ENCODE measurements at regions not wholly inside any gene's neighbourhood (a gene's known extent, or its start where the extent isn't known, plus 50 kb on each side); places are given as distances from the start of the nearest gene placed in this dataset.

DNA sequence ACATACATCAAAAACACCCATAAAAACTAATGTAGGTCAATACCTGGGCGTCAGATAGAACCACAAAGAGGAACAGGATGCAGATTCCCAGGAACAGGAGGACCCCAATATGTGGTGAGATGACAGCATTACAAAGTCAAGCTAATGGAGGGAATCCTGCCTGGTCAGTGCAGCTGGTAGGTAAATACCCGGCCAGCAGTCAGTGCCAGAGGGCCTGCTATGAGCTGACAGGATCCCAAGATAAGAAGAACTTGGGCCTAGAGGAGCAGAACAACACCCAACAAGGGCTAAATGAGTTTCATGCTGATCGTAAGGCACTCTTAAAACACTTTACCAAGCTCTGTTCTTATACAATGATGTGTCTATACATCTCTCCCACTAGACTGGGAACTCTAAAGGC lies 61.2 kb upstream of the KCNMB2 start:
- H3K4me3 ChIP-seq (ENCODE audit: low read length in 3 of 3) = no peak overlapping the region
- no peaks in the 10 kb centered on the region for H3K9me3 ChIP-seq (ENCODE audit: control insufficient read depth in 3 of 3, low read length in 3 of 3)
- no peaks in the 10 kb centered on the region for H3K4me1 ChIP-seq (ENCODE audit: control insufficient read depth in 3 of 3, insufficient read depth in 3 of 3, low read length in 3 of 3)
- H3K27ac ChIP-seq (ENCODE audit: low read depth, low read length) = no peak overlapping the region
- no peaks in the 10 kb centered on the region for H3K27me3 ChIP-seq (ENCODE audit: control insufficient read depth in 3 of 3, insufficient read depth in 3 of 3, low read length in 3 of 3)
- H3K36me3 ChIP-seq (ENCODE audit: control insufficient read depth in 3 of 3, insufficient read depth in 3 of 3, low read length in 3 of 3) = no peaks in the 10 kb centered on the region
- no peak overlapping the region for H3K9ac ChIP-seq (ENCODE audit: low read depth in 1 of 3, low read length in 3 of 3)

DNA sequence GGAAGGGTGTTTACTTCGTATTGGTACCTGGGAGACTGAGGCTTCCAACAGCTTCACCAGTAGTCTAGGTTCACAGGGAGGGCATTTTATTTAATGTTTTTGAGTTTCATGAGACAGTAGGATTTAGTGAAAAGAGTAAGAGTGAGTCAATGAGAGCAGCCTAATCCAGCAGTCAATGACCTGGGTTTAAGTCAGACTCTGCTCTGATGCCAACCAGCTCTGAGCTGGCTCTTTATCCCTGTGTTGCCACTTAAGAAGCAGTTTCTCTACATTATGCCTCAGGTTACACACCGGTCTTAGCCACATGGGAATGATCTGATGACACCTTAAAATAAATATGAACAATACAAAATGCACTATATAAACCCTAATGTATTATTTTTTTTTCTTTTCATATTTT lies 59.4 kb upstream of the KCNMB2 start:
- Histone ChIP-seq H3K4me1 (ENCODE audit: control insufficient read depth in 3 of 3, insufficient read depth in 3 of 3, low read length in 3 of 3) (no peaks in the 10 kb centered on the region), H3K36me3 (ENCODE audit: control insufficient read depth in 3 of 3, insufficient read depth in 3 of 3, low read length in 3 of 3) (no peaks in the 10 kb centered on the region), H3K27me3 (ENCODE audit: control insufficient read depth in 3 of 3, insufficient read depth in 3 of 3, low read length in 3 of 3) (peaks cover 0 to 5% (median 0%) of the 10 kb centered on the region in 3 donors), H3K9me3 (ENCODE audit: control insufficient read depth in 3 of 3, low read length in 3 of 3) (no peaks in the 10 kb centered on the region), H3K9ac (ENCODE audit: low read depth in 1 of 3, low read length in 3 of 3) (no peak overlapping the region), H3K4me3 (ENCODE audit: low read length in 3 of 3) (no peak overlapping the region), H3K27ac (ENCODE audit: low read depth, low read length) (no peak overlapping the region)

DNA sequence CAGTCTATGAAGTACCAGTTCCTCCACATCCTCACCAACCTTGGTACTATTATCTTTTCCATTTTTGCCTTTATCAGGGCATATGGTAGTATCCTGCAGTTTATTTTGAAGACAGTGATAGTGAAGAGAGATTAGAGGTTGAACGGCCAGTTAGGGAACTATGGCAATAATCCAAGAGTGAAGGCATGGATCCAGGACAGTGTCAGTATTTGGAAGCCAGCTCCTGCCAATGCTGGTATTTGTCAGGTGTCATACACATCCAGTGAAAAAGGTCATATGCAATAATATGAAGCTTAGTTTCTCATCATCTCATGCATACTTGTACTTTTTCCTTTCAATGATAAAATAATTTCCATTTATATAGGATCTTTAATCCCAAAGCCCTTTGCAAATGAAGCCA lies 56.8 kb upstream of the KCNMB2 start:
- H3K9me3 ChIP-seq (ENCODE audit: control insufficient read depth in 3 of 3, low read length in 3 of 3) = no peaks in the 10 kb centered on the region
- peaks cover 0 to 5% (median 0%) of the 10 kb centered on the region in 3 donors for H3K27me3 ChIP-seq (ENCODE audit: control insufficient read depth in 3 of 3, insufficient read depth in 3 of 3, low read length in 3 of 3)
- H3K36me3 ChIP-seq (ENCODE audit: control insufficient read depth in 3 of 3, insufficient read depth in 3 of 3, low read length in 3 of 3) = no peaks in the 10 kb centered on the region
- no peaks in the 10 kb centered on the region for H3K4me1 ChIP-seq (ENCODE audit: control insufficient read depth in 3 of 3, insufficient read depth in 3 of 3, low read length in 3 of 3)
- H3K4me3 ChIP-seq (ENCODE audit: low read length in 3 of 3) = no peak overlapping the region
- H3K9ac ChIP-seq (ENCODE audit: low read depth in 1 of 3, low read length in 3 of 3) = no peak overlapping the region
- H3K27ac ChIP-seq (ENCODE audit: low read depth, low read length) = no peak overlapping the region

DNA sequence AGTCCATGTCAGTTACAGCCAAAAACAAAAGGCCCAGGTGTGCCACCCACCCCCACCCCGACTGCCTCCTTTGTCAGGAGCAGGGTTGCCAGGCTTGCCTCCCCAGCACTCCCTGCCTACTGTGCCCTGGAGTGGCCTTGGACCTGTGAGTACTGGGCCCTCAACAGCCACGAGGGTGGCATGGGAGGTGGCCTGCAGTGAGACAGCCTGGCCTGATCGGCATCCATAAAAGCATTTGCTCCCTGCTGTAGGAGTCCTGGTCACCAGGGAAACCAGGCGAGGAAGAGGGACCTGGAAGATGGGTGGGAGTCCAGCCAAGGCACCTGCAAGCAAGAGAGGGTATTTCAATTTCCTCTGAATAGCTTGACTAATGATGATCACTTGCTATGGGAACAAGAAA lies 56.4 kb upstream of the KCNMB2 start:
- H3K9ac ChIP-seq (ENCODE audit: low read depth in 1 of 3, low read length in 3 of 3) = no peak overlapping the region
- H3K9me3 ChIP-seq (ENCODE audit: control insufficient read depth in 3 of 3, low read length in 3 of 3) = no peaks in the 10 kb centered on the region
- H3K27ac ChIP-seq (ENCODE audit: low read depth, low read length) = no peak overlapping the region
- no peak overlapping the region for H3K4me3 ChIP-seq (ENCODE audit: low read length in 3 of 3)
- H3K36me3 ChIP-seq (ENCODE audit: control insufficient read depth in 3 of 3, insufficient read depth in 3 of 3, low read length in 3 of 3) = no peaks in the 10 kb centered on the region
- no peaks in the 10 kb centered on the region for H3K4me1 ChIP-seq (ENCODE audit: control insufficient read depth in 3 of 3, insufficient read depth in 3 of 3, low read length in 3 of 3)
- H3K27me3 ChIP-seq (ENCODE audit: control insufficient read depth in 3 of 3, insufficient read depth in 3 of 3, low read length in 3 of 3) = peaks cover 0 to 5% (median 0%) of the 10 kb centered on the region in 3 donors

DNA sequence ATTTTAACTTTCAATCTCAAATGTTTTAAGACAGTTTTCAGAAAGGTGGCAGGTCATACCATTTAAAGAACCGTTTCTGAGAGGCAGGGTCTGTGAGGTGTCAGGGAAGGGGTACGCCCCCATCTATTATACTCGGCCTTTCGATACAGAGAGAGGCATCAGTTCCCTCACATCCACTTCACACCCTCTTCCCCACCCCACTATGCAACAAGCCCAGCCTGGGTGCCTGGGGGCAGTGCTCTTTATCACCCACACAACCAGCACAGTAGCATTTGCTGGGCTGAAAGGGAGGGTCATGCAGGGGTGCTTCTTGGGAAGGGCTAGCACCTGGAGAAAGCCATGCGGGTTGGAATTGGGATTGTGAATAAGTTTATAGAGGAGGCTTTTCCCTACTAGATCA lies 56.0 kb upstream of the KCNMB2 start:
- H3K4me1 ChIP-seq (ENCODE audit: control insufficient read depth in 3 of 3, insufficient read depth in 3 of 3, low read length in 3 of 3) = no peaks in the 10 kb centered on the region
- H3K36me3 ChIP-seq (ENCODE audit: control insufficient read depth in 3 of 3, insufficient read depth in 3 of 3, low read length in 3 of 3) = no peaks in the 10 kb centered on the region
- H3K9ac ChIP-seq (ENCODE audit: low read depth in 1 of 3, low read length in 3 of 3) = no peak overlapping the region
- peaks cover 0 to 5% (median 0%) of the 10 kb centered on the region in 3 donors for H3K27me3 ChIP-seq (ENCODE audit: control insufficient read depth in 3 of 3, insufficient read depth in 3 of 3, low read length in 3 of 3)
- no peak overlapping the region for H3K27ac ChIP-seq (ENCODE audit: low read depth, low read length)
- no peaks in the 10 kb centered on the region for H3K9me3 ChIP-seq (ENCODE audit: control insufficient read depth in 3 of 3, low read length in 3 of 3)
- H3K4me3 ChIP-seq (ENCODE audit: low read length in 3 of 3) = no peak overlapping the region

DNA sequence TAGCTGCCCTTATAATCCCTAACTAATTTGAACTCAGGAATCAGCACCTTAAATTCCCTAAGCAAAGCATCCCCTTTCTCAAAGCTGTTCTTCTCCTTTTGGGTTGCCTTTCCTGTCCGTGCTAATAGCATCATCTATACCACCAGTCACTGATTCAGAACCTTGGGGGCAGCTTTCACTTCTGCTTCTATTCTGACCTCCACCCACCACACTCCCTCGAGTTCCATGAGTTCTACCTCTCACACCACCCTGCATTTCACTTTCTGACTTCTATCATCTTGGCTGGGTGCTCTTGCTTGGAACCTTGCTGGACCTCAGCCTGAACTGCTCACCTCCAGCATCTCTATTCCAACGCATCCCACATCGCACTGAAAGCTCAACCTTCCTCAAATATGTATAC lies 55.4 kb upstream of the KCNMB2 start:
- Histone ChIP-seq H3K27me3 (ENCODE audit: control insufficient read depth in 3 of 3, insufficient read depth in 3 of 3, low read length in 3 of 3) (peaks cover 0 to 5% (median 0%) of the 10 kb centered on the region in 3 donors), H3K9ac (ENCODE audit: low read depth in 1 of 3, low read length in 3 of 3) (no peak overlapping the region), H3K36me3 (ENCODE audit: control insufficient read depth in 3 of 3, insufficient read depth in 3 of 3, low read length in 3 of 3) (no peaks in the 10 kb centered on the region), H3K9me3 (ENCODE audit: control insufficient read depth in 3 of 3, low read length in 3 of 3) (no peaks in the 10 kb centered on the region), H3K27ac (ENCODE audit: low read depth, low read length) (no peak overlapping the region), H3K4me3 (ENCODE audit: low read length in 3 of 3) (no peak overlapping the region), H3K4me1 (ENCODE audit: control insufficient read depth in 3 of 3, insufficient read depth in 3 of 3, low read length in 3 of 3) (no peaks in the 10 kb centered on the region)

DNA sequence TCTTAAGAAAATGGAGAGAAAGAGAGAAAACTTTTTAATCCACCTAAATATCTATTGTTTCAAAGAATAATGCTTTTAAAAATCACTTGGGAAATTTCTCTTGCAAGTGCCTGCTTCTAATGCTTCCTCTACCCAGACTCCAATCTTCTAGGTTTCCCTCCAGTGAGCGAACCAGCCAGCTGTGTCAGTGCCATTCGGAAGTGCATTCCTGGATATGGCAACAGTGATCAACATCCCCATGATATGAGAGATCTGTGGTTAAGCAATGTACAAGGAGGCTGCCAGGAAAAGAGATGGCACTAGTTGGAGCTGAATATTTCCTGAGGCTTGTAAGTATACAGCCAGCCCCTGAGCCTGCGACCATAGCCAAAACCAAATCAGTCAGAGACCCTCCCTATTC lies 53.3 kb upstream of the KCNMB2 start:
- Histone ChIP-seq H3K27ac (ENCODE audit: low read depth, low read length) (no peak overlapping the region), H3K36me3 (ENCODE audit: control insufficient read depth in 3 of 3, insufficient read depth in 3 of 3, low read length in 3 of 3) (no peaks in the 10 kb centered on the region), H3K9me3 (ENCODE audit: control insufficient read depth in 3 of 3, low read length in 3 of 3) (no peaks in the 10 kb centered on the region), H3K4me3 (ENCODE audit: low read length in 3 of 3) (no peak overlapping the region), H3K4me1 (ENCODE audit: control insufficient read depth in 3 of 3, insufficient read depth in 3 of 3, low read length in 3 of 3) (no peaks in the 10 kb centered on the region), H3K27me3 (ENCODE audit: control insufficient read depth in 3 of 3, insufficient read depth in 3 of 3, low read length in 3 of 3) (peaks cover 0 to 5% (median 0%) of the 10 kb centered on the region in 3 donors), H3K9ac (ENCODE audit: low read depth in 1 of 3, low read length in 3 of 3) (no peak overlapping the region)

DNA sequence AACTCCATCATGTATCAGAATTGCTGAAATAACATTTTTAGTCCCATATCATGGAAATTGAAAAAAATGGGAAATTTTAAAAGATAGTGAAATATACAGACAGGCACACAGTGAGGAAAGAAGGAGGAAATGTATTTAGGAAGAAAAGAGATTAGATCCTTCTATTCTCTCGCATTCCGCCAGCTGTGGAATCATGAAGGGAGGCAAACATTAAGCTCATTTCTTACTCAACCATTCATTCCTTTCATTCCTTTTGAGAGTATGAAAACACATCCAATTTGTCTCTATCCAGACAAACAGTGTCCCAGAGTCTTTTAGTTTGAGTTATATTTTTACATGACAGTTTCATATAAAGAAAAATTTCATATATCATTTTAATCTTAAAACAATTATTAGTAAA lies 52.5 kb upstream of the KCNMB2 start:
- no peaks in the 10 kb centered on the region for H3K4me1 ChIP-seq (ENCODE audit: control insufficient read depth in 3 of 3, insufficient read depth in 3 of 3, low read length in 3 of 3)
- no peak overlapping the region for H3K27ac ChIP-seq (ENCODE audit: low read depth, low read length)
- H3K27me3 ChIP-seq (ENCODE audit: control insufficient read depth in 3 of 3, insufficient read depth in 3 of 3, low read length in 3 of 3) = peaks cover 0 to 5% (median 0%) of the 10 kb centered on the region in 3 donors
- no peak overlapping the region for H3K9ac ChIP-seq (ENCODE audit: low read depth in 1 of 3, low read length in 3 of 3)
- H3K9me3 ChIP-seq (ENCODE audit: control insufficient read depth in 3 of 3, low read length in 3 of 3) = no peaks in the 10 kb centered on the region
- no peaks in the 10 kb centered on the region for H3K36me3 ChIP-seq (ENCODE audit: control insufficient read depth in 3 of 3, insufficient read depth in 3 of 3, low read length in 3 of 3)
- no peak overlapping the region for H3K4me3 ChIP-seq (ENCODE audit: low read length in 3 of 3)

DNA sequence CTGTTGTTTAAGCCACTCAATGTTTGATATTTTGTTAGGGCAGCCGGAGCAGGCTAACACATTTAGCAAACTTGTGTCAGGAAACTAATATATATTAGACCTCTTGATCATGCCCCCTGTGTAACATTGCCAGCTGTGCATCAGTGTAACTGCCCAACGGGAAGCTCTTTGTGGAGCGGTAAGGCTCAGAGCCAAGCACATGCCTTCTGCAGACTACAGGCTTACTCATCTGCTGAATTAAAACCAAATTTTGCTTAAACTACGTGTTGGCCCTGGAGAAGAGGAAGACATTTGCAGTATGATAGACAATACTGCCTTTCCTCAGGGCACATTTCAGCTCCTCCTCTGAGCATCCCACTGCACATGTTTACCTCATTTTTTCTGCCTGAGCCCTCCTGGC lies 50.5 kb upstream of the KCNMB2 start:
- Histone ChIP-seq H3K27ac (ENCODE audit: low read depth, low read length) (no peak overlapping the region), H3K36me3 (ENCODE audit: control insufficient read depth in 3 of 3, insufficient read depth in 3 of 3, low read length in 3 of 3) (no peaks in the 10 kb centered on the region), H3K4me3 (ENCODE audit: low read length in 3 of 3) (no peak overlapping the region), H3K4me1 (ENCODE audit: control insufficient read depth in 3 of 3, insufficient read depth in 3 of 3, low read length in 3 of 3) (no peaks in the 10 kb centered on the region), H3K27me3 (ENCODE audit: control insufficient read depth in 3 of 3, insufficient read depth in 3 of 3, low read length in 3 of 3) (peaks cover 0 to 2% (median 0%) of the 10 kb centered on the region in 3 donors), H3K9ac (ENCODE audit: low read depth in 1 of 3, low read length in 3 of 3) (no peak overlapping the region), H3K9me3 (ENCODE audit: control insufficient read depth in 3 of 3, low read length in 3 of 3) (no peaks in the 10 kb centered on the region)

All from skeletal muscle tissue (tissue), 3 donors.